Tibial artery (tissue), 4 donors: ENCODE measurements at regions not wholly inside any gene's neighbourhood (a gene's known extent, or its start where the extent isn't known, plus 50 kb on each side); places are given as distances from the start of the nearest gene placed in this dataset.
"Not testable (repeated sequence)": the region's sequence is repeated elsewhere in the genome, so short reads cannot be mapped to it uniquely, and the experiment has no call there.

Experiments used
- DNase-seq, 2 donors: peaks; one replicate each; pipeline ENCODE4 v3.0.0-alpha.2; 2019
- H3K27ac ChIP-seq, 2 donors: fragments of 200-600 bp; sonication (generic) in 1 of 2; 1 replicate in 1 of 2; 2 replicates in 1 of 2; pipeline ENCODE4 v1.5.1; 2018 to 2019; ENCODE audit warnings: mild to moderate bottlenecking in 1 of 2
- H3K27me3 ChIP-seq, 2 donors: fragments of 200-600 bp; sonication (generic) in 1 of 2; one replicate each; pipeline versions ENCODE4 v1.5.1 to v1.6.0; 2016 to 2019
- H3K36me3 ChIP-seq, 3 donors: fragments of 200-600 bp; sonication (generic) in 2 of 3; one replicate each; pipeline ENCODE4 v1.5.1; 2016 to 2019; ENCODE audit warnings: mild to moderate bottlenecking in 2 of 3
- H3K4me1 ChIP-seq, 4 donors: fragments of 200-600 bp; sonication (generic) in 2 of 4; 1 replicate in 3 of 4; 2 replicates in 1 of 4; pipeline ENCODE4 v1.5.1; 2016 to 2019
- H3K4me3 ChIP-seq, 2 donors: fragments of 200-600 bp; sonication (generic) in 1 of 2; 1 replicate in 1 of 2; 2 replicates in 1 of 2; pipeline ENCODE4 v1.5.1; 2018 to 2019; ENCODE audit warnings: mild to moderate bottlenecking in 2 of 2
- H3K9me3 ChIP-seq, 3 donors: fragments of 200-600 bp; sonication (generic) in 1 of 3; one replicate each; pipeline ENCODE4 v1.5.1; 2016 to 2019
- CTCF ChIP-seq, 2 experiments: fragments of 200-600 bp in 1 of 2; fragments of 450-650 bp in 1 of 2; IDR thresholded peaks; one replicate each; pipeline ENCODE4 v1.5.1; 2017 to 2019; ENCODE audit warnings: antibody characterized with exemption in 2 of 2, mild to moderate bottlenecking in 1 of 2, moderate library complexity in 1 of 2
- intact Hi-C: fragments of 100-400 bp; cut with DNase I; formaldehyde crosslinking; loops from one replicate; pipeline ENCODE4 v1.15.0; 2023; ENCODE audit warnings: low total_unique reads

GRCh38 chr14:52153939-52154338, 85.1 kb upstream of the NID2 start:
- peaks cover 0 to 10% of the 10 kb centered on the region in 2 donors for H3K27me3 ChIP-seq
- no peaks in the 10 kb centered on the region for H3K4me1 ChIP-seq
- no peak for DNase-seq
- H3K27ac ChIP-seq: no peak overlapping the region
- TF ChIP-seq CTCF (IDR thresholded peaks at IDR 0.05): no peak
- no peak overlapping the region for H3K4me3 ChIP-seq
- intact Hi-C loops: no loop called here
- no peaks in the 10 kb centered on the region for H3K36me3 ChIP-seq
- H3K9me3 ChIP-seq: no peaks in the 10 kb centered on the region

- H3K27me3 ChIP-seq: peaks cover 0 to 6% of the 10 kb centered on the region in 2 donors
- H3K36me3 ChIP-seq: no peaks in the 10 kb centered on the region
- no peaks in the 10 kb centered on the region for H3K9me3 ChIP-seq
- H3K4me1 ChIP-seq: no peaks in the 10 kb centered on the region
- no peak overlapping the region for H3K4me3 ChIP-seq
- intact Hi-C loops: no loop called here
- no peak for DNase-seq
- no peak for TF ChIP-seq CTCF (IDR thresholded peaks at IDR 0.05)
- no peak overlapping the region for H3K27ac ChIP-seq
Measured at GRCh38 chr14:52150162-52150561, 81.3 kb upstream of the NID2 start.

GRCh38 chr14:52148371-52148770, 79.5 kb upstream of the NID2 start:
- Histone ChIP-seq H3K27ac (no peak overlapping the region), H3K36me3 (no peaks in the 10 kb centered on the region), H3K4me1 (no peaks in the 10 kb centered on the region), H3K4me3 (no peak overlapping the region), H3K27me3 (peaks cover 0 to 6% of the 10 kb centered on the region in 2 donors), H3K9me3 (no peaks in the 10 kb centered on the region)
- intact Hi-C loops: no loop called here
- DNase-seq: no peak
- no peak for TF ChIP-seq CTCF (IDR thresholded peaks at IDR 0.05)

GRCh38 chr14:52146504-52146903, 77.6 kb upstream of the NID2 start:
- no peaks in the 10 kb centered on the region for H3K4me1 ChIP-seq
- intact Hi-C loops: no loop called here
- no peak overlapping the region for H3K27ac ChIP-seq
- H3K4me3 ChIP-seq: no peak overlapping the region
- no peaks in the 10 kb centered on the region for H3K9me3 ChIP-seq
- TF ChIP-seq CTCF (IDR thresholded peaks at IDR 0.05): no peak
- H3K36me3 ChIP-seq: no peaks in the 10 kb centered on the region
- no peak for DNase-seq
- H3K27me3 ChIP-seq: peaks cover 0 to 6% of the 10 kb centered on the region in 2 donors

- H3K27me3 ChIP-seq, DNase-seq, H3K4me1 ChIP-seq, intact Hi-C loops, H3K9me3 ChIP-seq, H3K4me3 ChIP-seq, H3K27ac ChIP-seq, H3K36me3 ChIP-seq: not testable (repeated sequence)
Measured at GRCh38 chr14:52144099-52144498, 75.2 kb upstream of the NID2 start.

GRCh38 chr14:52142504-52142903, 73.6 kb upstream of the NID2 start:
- Histone ChIP-seq H3K27me3 (no peaks in the 10 kb centered on the region), H3K9me3 (no peaks in the 10 kb centered on the region), H3K27ac (no peak overlapping the region), H3K4me1 (no peaks in the 10 kb centered on the region), H3K36me3 (no peaks in the 10 kb centered on the region), H3K4me3 (no peak overlapping the region)
- intact Hi-C loops: no loop called here
- no peak for DNase-seq
- no peak for TF ChIP-seq CTCF (IDR thresholded peaks at IDR 0.05)
